AG08396 (cell line): ENCODE measurements at regions not wholly inside any gene's neighbourhood (a gene's known extent, or its start where the extent isn't known, plus 50 kb on each side); places are given as distances from the start of the nearest gene placed in this dataset.

ENCODE experiments used
- DNase-seq: peaks from one replicate; pipeline ENCODE4 v3.0.0; 2012; ENCODE audit warnings: low spot score, mixed read lengths

- DNase-seq, result no peak
Observed at GRCh38 chr16:50956637-50957036, 194.4 kb downstream of the SALL1 start.

- no peak for DNase-seq
Observed at GRCh38 chr16:50955311-50955710, 195.8 kb downstream of the SALL1 start.

GRCh38 chr16:50954469-50954868 lies 196.6 kb downstream of the SALL1 start:
- no peak for DNase-seq

- no peak for DNase-seq
Observed at GRCh38 chr16:50953290-50953689, 197.8 kb downstream of the SALL1 start.

- DNase-seq, result no peak
Observed at GRCh38 chr16:50950955-50951354, 200.1 kb downstream of the SALL1 start.

- DNase-seq, result no peak
Observed at GRCh38 chr16:50948268-50948930, 202.7 kb downstream of the SALL1 start.

- no peak for DNase-seq
Observed at GRCh38 chr16:50947826-50948225, 203.2 kb downstream of the SALL1 start.

- DNase-seq, result no peak
Observed at GRCh38 chr16:50946606-50947005, 204.5 kb downstream of the SALL1 start.

GRCh38 chr16:50946098-50946497 lies 204.2 kb downstream of the CYLD start:
- no peak for DNase-seq

GRCh38 chr16:50945171-50945570 lies 203.3 kb downstream of the CYLD start:
- DNase-seq, result no peak

- no peak for DNase-seq
Observed at GRCh38 chr16:50944436-50944835, 202.6 kb downstream of the CYLD start.

GRCh38 chr16:50944033-50944432 lies 202.1 kb downstream of the CYLD start:
- DNase-seq, result no peak

- DNase-seq, result no peak
Observed at GRCh38 chr16:50942143-50942542, 200.3 kb downstream of the CYLD start.

GRCh38 chr16:50941681-50942080 lies 199.8 kb downstream of the CYLD start:
- DNase-seq, result no peak

- DNase-seq, result no peak
Observed at GRCh38 chr16:50940275-50940854, 198.5 kb downstream of the CYLD start.

GRCh38 chr16:50939356-50939755 lies 197.5 kb downstream of the CYLD start:
- DNase-seq, result no peak

- DNase-seq, result no peak
Observed at GRCh38 chr16:50938932-50939331, 197.0 kb downstream of the CYLD start.

- DNase-seq, result no peak
Observed at GRCh38 chr16:50933262-50933661, 191.4 kb downstream of the CYLD start.

- DNase-seq, result no peak
Observed at GRCh38 chr16:50932348-50932935, 190.6 kb downstream of the CYLD start.

- no peak for DNase-seq
Observed at GRCh38 chr16:50928065-50928464, 186.2 kb downstream of the CYLD start.

- DNase-seq, result no peak
Observed at GRCh38 chr16:50925758-50926357, 184.0 kb downstream of the CYLD start.

GRCh38 chr16:50924759-50925545 lies 183.1 kb downstream of the CYLD start:
- no peak for DNase-seq
